SU-DHL-6 (cell line): ENCODE measurements at regions not wholly inside any gene's neighbourhood (a gene's known extent, or its start where the extent isn't known, plus 50 kb on each side); places are given as distances from the start of the nearest gene placed in this dataset.

Source experiments
- EZH2phosphoT487 ChIP-seq: fragments of 200-600 bp; sonication (generic), shearing (Covaris generic); conservative IDR thresholded peaks from 2 replicates; pipeline ENCODE4 v1.6.1; 2018; ENCODE audit warnings: mild to moderate bottlenecking, antibody characterized with exemption, low read length, moderate library complexity, mixed read lengths
- TF ChIP-seq, protein P1 (sequence below): fragments of 200-600 bp; sonication (generic); IDR thresholded peaks from one replicate; pipeline ENCODE4 v1.5.1; 2017; ENCODE audit warnings: antibody characterized with exemption, mild to moderate bottlenecking, low read length, moderate library complexity; ENCODE audit not compliant: insufficient read depth, poor library complexity, severe bottlenecking

DNA sequence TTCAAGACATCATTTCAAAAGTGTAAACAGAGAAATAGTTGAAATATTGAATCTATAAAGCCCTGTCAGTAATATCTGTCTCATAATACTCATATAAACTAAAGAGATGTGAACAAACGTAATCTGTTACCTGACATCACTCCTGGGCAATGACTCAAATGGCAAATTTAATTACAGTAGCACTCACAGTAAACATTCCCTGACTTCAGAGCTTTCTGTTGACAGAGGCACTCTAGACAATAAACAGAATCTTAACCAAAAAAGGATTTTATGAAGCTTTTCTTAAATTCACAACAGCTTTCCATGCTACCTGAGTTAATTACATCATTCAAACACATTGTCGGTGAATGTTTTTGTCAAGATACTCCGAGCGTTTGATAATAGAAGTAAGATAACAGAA lies 128.1 kb upstream of the PDE1A start:
- TF ChIP-seq, protein P1, sequence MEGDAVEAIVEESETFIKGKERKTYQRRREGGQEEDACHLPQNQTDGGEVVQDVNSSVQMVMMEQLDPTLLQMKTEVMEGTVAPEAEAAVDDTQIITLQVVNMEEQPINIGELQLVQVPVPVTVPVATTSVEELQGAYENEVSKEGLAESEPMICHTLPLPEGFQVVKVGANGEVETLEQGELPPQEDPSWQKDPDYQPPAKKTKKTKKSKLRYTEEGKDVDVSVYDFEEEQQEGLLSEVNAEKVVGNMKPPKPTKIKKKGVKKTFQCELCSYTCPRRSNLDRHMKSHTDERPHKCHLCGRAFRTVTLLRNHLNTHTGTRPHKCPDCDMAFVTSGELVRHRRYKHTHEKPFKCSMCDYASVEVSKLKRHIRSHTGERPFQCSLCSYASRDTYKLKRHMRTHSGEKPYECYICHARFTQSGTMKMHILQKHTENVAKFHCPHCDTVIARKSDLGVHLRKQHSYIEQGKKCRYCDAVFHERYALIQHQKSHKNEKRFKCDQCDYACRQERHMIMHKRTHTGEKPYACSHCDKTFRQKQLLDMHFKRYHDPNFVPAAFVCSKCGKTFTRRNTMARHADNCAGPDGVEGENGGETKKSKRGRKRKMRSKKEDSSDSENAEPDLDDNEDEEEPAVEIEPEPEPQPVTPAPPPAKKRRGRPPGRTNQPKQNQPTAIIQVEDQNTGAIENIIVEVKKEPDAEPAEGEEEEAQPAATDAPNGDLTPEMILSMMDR = no peak
- no peak for TF ChIP-seq EZH2phosphoT487
